ENCODE measurements at regions not wholly inside any gene's neighbourhood (a gene's known extent, or its start where the extent isn't known, plus 50 kb on each side); places are given as distances from the start of the nearest gene placed in this dataset.
A peak's percentile ranks its signal among the peaks of the same experiment; 100 is the strongest.

DNA sequence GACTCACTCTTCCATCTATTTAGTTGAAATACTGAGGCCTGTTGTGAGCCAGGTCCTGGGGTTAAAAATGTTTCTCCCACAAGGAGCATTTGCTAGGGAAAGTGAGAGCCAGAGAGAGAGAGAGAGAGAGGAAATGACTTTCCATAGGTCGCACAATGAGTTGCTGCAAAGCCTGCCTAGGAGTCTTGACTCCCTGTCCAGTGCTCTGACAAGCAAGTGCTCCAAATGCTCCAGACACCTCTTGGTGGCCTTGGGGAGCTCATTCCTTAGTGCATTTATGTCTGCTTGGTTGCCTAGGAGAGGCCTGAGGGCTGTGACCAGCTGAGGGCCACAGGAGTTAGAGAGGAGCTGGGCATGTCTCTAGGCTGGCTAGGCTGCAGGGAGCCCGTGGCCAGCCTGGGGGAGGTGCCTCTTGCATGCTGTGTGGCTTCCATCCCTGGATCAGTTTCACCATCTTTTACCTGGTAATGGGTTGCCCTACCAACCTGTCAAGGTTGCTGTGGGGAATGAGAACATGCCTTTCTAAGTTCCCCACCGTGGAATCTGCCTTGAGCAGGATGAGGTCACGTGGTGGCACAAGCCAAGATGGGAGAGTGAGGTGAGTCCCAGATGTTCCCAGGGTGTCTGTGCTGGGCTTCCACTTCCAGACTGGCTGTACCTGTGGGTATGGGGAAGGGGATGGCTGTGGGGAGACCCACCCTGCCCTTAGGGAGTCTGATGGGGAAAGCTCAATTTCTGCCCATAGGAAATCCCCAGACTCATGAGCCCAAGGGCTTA lies 105.0 kb downstream of the VEGFA start:
- peak overlapping the region; percentile 55 for H3K27ac ChIP-seq
- TF ChIP-seq, protein P1, sequence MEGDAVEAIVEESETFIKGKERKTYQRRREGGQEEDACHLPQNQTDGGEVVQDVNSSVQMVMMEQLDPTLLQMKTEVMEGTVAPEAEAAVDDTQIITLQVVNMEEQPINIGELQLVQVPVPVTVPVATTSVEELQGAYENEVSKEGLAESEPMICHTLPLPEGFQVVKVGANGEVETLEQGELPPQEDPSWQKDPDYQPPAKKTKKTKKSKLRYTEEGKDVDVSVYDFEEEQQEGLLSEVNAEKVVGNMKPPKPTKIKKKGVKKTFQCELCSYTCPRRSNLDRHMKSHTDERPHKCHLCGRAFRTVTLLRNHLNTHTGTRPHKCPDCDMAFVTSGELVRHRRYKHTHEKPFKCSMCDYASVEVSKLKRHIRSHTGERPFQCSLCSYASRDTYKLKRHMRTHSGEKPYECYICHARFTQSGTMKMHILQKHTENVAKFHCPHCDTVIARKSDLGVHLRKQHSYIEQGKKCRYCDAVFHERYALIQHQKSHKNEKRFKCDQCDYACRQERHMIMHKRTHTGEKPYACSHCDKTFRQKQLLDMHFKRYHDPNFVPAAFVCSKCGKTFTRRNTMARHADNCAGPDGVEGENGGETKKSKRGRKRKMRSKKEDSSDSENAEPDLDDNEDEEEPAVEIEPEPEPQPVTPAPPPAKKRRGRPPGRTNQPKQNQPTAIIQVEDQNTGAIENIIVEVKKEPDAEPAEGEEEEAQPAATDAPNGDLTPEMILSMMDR (conservative IDR thresholded peaks at IDR 0.05), result no peak

GRCh38 chr6:43873806-43874714 lies 104.0 kb downstream of the VEGFA start:
- TF ChIP-seq, protein P1 (conservative IDR thresholded peaks at IDR 0.05), result no peak
- peak overlapping the region; percentile 55 for H3K27ac ChIP-seq

GRCh38 chr6:43871933-43872332 lies 101.9 kb downstream of the VEGFA start:
- H3K27ac ChIP-seq, result no peak overlapping the region
- TF ChIP-seq, protein P1 (conservative IDR thresholded peaks at IDR 0.05), result no peak

GRCh38 chr6:43871284-43871683 lies 101.3 kb downstream of the VEGFA start:
- no peak overlapping the region for H3K27ac ChIP-seq
- TF ChIP-seq, protein P1 (conservative IDR thresholded peaks at IDR 0.05), result no peak

- no peak overlapping the region for H3K27ac ChIP-seq
- TF ChIP-seq, protein P1 (conservative IDR thresholded peaks at IDR 0.05), result no peak
Observed at GRCh38 chr6:43870660-43871061, 100.7 kb downstream of the VEGFA start.

DNA sequence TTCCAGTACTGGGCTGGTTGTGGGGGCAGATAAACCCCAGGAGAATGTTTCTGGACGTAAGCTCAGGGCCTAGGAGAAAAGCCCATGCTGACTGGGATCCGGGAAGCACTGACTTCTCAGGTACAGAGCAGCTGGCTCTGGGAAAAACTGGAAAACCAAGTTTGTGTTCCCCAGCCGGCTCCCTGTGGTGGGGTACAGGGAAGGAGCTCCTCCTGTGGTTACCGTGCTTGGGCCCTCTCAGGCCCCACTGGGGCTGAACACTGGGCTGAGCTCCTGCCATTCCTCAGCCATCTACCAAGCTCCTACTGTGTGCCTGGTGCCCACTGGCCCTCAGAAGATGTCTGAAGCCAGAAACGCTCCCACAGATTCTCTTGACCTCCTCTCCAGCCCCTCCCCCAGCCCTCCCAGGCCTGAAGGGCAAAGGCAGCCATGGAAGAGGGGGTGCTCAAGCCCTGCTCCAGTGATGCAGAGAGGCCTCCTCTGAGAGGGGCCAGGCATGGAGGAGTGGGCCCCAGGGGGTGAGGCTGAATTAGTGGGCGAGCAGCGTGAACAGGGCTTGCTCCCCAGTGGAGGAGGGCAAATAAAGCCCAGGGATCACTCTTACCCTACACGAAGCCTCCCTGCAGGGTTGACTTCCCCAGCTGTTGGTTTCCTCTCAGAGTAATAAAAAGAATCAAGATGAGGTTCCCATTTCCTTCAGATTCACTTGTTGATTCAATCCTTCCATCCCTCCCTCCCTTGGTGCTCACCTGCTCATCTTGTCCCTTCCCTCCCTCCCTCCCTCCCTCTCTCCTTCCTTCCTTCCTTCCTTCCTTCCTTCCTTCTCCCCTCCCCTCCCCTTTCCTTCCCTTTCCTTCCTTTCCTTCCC lies 100.0 kb downstream of the VEGFA start:
- TF ChIP-seq, protein P1 (conservative IDR thresholded peaks at IDR 0.05), result no peak
- H3K27ac ChIP-seq, result no peak overlapping the region

Data from VCaP (cell line).